GM21360 (cell line): ENCODE measurements at regions not wholly inside any gene's neighbourhood (a gene's known extent, or its start where the extent isn't known, plus 50 kb on each side); places are given as distances from the start of the nearest gene placed in this dataset.
"Not testable (repeated sequence)": the region's sequence is repeated elsewhere in the genome, so short reads cannot be mapped to it uniquely, and the experiment has no call there.

Experiments
- ATAC-seq: cut with Tn5 transposase; IDR thresholded peaks from one replicate; pipeline ENCODE4 v1.9.1; 2021; ENCODE audit warnings: mild to moderate bottlenecking, moderate library complexity; ENCODE audit not compliant: unreplicated experiment

DNA sequence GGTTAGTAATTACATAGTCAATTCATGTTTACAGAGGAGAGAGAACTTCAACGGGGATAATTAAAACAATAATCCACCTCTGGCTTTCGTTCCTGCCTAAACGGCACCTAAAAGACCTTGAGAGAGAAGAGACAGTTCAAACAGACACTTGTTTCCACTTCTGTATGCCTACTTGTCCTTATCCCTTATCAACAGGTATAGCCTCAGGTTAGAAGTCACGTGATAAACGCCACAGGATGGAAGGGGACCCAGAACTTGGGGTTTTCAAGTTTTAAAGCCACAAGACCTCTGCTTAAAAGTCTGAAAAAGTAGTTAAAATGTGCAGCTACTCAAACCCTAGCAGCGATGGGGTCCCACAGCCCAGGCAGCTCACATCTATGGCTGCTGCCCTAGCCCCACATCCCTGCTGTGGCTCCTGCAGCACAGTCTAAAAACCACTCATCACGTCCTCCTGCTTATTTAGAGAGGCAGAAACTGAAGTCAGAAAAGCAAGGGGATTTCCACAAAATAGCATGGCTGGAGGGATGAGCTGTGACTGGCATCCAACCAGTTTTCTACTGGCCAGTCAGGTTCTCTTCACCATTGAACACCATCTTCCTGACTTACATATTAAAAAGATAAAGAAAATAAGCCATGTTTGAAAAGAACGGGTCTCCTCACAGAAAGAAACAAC, 51.2 kb upstream of the SEC16B start:
- no peak for ATAC-seq

DNA sequence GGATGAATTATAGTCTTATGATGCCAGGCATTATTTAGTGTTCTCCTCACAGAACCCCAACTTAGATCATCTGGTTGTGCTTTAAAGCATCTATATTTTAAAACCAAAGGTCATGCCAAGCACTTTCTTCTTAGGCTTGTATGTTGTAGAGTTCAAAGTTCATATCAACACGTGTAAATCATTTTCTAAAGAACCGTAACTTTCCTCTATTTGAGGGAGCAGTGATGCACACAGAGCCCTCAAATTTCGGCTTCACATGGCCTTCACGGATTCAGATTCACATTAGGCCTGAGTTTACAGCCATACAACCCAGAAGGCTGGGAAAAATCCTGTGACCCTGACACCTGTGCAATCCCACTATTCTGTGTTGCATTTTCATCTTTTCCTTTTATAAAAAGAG, 52.1 kb upstream of the SEC16B start:
- ATAC-seq, result no peak

- no peak for ATAC-seq
Measured at GRCh38 chr1:178023181-178023618, 53.3 kb upstream of the SEC16B start.

GRCh38 chr1:178024504-178024903, 54.6 kb upstream of the SEC16B start:
- no peak for ATAC-seq

DNA sequence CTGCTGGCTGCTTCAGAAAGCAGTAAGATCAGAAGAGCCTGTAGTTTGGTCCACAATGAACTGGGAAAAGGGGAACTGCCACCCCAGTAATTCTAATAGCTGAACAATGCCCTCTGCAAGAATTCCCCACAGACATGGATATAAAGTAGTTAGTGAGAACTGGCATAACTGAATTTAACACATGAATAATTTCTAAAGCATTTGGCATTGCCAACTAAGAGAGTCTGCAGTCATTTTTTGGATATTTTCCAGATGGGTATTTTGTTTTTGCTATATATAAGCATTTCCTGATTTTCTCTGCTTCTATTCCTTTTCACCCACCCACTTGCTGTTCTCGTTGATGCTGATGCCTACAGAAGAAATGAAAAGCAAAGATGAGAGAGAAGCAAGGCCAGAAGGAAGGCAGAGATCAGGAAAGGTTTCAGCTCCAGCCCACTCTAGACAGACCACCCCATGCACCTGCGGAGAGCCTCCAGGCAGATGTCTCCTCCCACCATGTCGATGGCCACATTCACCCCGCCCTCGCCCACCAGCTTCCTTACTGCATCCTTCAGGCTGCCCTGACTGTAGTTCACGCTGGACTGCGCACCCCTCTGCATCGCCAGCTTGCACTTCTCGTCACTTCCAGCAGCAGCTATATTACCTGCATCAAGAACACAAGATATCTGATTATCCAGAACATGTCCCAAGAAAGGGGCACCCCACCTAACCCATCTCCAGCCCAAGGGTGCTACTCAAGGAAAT, 55.9 kb upstream of the SEC16B start:
- ATAC-seq, result no peak

DNA sequence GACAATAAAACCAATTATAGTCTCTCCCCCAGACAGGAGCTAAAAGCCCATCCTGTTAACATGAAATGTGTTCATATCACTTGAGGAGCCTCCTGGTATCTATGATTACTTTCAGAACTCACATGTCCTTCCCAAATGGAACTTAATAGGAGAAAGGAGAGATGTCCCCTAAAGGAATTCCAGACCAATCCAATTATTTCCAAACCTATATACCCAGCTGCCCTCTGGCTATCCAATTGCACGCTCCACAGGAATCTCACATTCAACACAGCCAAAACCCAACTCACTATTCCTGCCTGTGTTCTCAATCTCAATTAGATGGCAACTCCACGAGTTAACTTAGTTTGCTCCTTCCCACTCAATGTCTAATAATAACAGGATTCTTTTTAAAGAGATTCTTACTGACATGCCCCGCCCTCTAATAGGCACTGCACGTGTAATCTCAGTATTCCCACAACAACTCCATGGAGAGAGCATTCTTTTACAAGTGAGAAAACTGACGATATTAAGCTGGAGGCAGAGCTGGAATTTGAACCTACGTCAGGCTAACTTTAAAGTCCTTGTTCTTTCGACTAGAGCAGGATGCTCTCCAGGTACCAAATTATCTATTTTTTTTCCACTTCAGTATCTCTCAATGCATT, 59.1 kb upstream of the SEC16B start:
- ATAC-seq, result no peak

GRCh38 chr1:178030467-178030866, 60.6 kb upstream of the SEC16B start:
- ATAC-seq, result no peak

GRCh38 chr1:178031856-178032320, 62.0 kb upstream of the RASAL2 start:
- peak; percentile 97 for ATAC-seq

DNA sequence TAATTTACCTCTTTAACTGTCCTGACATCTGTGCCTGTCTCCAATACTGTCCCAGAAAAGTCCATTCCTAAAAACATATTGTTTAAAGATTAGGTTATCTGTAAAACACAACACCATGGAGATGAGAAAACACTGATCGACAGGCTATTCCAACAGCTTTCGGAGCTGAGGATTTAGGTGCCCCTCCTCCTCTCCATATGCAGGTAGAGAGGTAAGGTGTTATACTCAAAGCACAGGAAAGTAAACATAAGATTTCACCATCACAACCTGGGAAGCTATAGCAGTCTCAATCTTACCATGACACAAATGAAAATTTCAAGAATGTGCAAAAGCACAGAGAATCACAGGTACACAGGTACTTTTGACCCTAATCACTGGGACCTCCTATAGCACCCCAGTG, 60.9 kb upstream of the RASAL2 start:
- no peak for ATAC-seq

DNA sequence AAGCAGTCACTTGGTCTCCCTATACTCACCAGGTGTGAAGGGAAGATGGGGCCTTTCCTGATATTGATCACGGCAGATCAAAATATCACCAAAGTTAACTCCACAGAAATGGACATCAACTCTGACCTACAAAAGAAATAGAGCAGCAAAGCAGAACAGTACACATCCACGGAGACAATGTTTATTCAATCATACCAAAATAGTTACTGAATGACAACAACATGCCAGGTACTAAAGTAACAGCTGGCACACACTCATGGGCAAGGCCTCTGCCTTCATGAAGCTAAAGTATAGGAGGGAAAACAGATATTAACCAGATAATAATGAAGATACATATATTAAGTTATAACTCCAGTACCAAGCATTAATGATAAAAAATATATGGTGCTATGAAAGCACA, 59.2 kb upstream of the RASAL2 start:
- no peak for ATAC-seq

- no peak for ATAC-seq
Measured at GRCh38 chr1:178036090-178036489, 57.8 kb upstream of the RASAL2 start.

- ATAC-seq, result no peak
Measured at GRCh38 chr1:178037510-178038253, 56.2 kb upstream of the RASAL2 start.

DNA sequence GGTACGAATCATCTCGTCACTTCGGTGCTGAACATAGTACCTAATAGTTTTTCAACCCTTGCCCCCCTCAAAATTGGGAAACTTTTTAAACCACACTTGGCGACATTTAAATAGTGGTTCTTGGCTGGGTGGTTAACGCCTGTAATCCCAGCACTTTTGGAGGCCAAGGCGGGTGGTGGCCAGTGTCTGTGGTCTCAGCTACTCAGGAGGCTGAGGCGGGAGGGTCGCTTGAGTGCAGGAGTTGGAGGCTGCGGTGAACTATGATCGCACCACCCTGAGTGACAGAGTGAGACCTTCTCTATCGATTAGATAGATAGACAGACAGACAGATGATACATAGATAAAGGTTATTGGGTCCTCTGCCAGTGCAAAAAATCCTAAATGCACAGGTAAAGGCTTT, 55.5 kb upstream of the RASAL2 start:
- ATAC-seq, result no peak

DNA sequence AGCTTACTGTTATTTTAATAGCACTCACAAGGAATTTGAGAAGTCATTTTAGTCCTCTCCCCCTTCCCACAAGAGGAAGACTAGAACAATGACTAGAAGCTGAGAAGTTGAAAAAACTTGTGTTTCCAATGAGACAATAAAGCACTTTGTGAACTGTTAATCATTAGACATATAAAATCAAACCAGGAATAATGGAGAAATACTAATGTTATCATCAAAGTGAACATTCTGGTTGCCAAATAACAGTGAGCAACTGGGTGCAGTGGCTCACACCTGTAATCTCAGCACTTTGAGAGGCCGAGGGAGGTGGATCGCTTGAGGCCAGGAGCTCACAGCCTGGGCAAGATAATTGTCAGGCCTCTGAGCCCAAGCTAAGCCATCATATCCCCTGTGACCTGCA, 54.0 kb upstream of the RASAL2 start:
- no peak for ATAC-seq

DNA sequence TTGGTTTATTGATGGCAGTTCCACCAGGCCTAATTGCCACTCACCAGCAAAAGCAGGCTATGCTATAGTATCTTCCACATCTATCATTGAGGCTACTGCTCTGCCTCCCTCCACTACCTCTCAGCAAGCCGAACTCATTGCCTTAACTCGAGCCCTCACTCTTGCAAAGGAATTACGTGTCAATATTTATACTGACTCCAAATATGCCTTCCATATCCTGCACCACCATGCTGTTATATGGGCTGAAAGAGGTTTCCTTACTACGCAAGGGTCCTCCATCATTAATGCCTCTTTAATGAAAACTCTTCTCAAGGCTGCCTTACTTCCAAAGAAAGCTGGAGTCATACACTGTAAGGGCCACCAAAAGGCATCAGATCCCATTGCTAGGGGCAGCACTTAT, 50.0 kb upstream of the RASAL2 start:
- not testable (repeated sequence) for ATAC-seq
